ENCODE measurements at regions not wholly inside any gene's neighbourhood (a gene's known extent, or its start where the extent isn't known, plus 50 kb on each side); places are given as distances from the start of the nearest gene placed in this dataset.

DNA sequence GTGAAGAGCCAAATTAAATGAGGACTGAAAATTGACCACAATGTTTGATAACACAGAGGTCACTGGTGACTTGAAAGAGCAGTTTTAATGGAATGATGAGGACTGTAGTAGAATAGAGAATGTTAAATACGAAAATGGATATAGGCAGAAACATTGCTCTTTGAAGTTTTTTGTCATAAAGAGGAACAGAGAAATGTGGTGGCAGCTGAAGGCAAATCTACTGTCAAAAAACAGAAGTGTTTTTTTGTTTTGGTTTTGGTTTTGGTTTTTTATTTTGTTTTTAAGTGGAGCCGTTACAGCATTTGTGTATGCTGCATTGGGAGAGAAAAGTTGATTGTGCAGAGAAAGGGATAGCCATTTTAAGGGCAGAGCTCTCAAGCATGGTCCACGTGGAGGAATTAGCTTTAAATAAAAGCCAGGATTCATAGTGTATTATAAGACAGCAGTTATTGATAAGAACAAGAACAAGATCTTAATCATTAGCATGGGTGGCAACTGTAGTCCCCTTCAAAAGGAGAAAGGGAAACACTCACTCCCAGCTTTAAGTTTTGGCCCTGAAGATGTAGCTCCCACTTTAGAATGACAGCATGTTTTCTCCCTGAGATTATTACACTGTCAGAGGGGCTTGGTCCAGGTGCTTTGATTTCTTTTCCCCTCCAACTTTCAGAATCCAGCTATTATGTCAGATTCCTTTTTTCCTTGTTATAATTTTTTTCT, 156.7 kb upstream of the BET1 start:
- BruUV-seq (replicated peaks) = no TSS peak
- H3K4me1 ChIP-seq (ENCODE audit: control insufficient read depth, insufficient read depth, low read length) = no peaks in the 10 kb centered on the region
- H2AK9ac ChIP-seq (replicated peaks; ENCODE audit: low read depth, low read length, poor library complexity) = no peak overlapping the region
- no peak overlapping the region for H4K91ac ChIP-seq (ENCODE audit: insufficient read depth, low read depth, low read length)
- intact Hi-C loops (cut with micrococcal nuclease) = no loop called here
- ChIA-PET CTCF (interaction anchor here (1.0 kb wide), 1 partner anchor 74 kb away, joined by 3 read pairs; no protein-coding TSS in a partner anchor), POLR2A (ENCODE audit: unreplicated experiment) (interaction anchor here (0.6 to 0.7 kb wide), 2 partner anchors 22 to 240 kb away, joined by 3 to 6 read pairs; no protein-coding TSS in a partner anchor)
- H2BK15ac ChIP-seq (ENCODE audit: low read depth, low read length) = no peak overlapping the region
- no peak overlapping the region for H3K9ac ChIP-seq (ENCODE audit: low read depth, low read length)
- H3K9me3 ChIP-seq (ENCODE audit: control insufficient read depth, insufficient read depth, low read length) = no peaks in the 10 kb centered on the region; the same call in 1 of the 2 replicates
- no peak overlapping the region for H2AK5ac ChIP-seq (ENCODE audit: low read depth, low read length)
- H3K9me1 ChIP-seq (ENCODE audit: insufficient read depth, low read length) = no peaks in the 10 kb centered on the region
- ATAC-seq (ENCODE audit: low read depth) (no peak), DNase-seq (no peak)
- H3K4me2 ChIP-seq (ENCODE audit: low read depth, low read length) = no peak overlapping the region
- 89 to 100% methylated on average over 1 to 2 of the region's 3 CpGs for WGBS, 2 experiments (ENCODE audit: extremely low coverage in 2 of 2, insufficient read length in 1 of 2)
- no peak overlapping the region for H4K8ac ChIP-seq (ENCODE audit: low read depth in 2 of 2, low read length in 2 of 2)
- no peaks in the 10 kb centered on the region for H3K36me3 ChIP-seq (ENCODE audit: control insufficient read depth, insufficient read depth, low read length)
- TF ChIP-seq, protein P1, sequence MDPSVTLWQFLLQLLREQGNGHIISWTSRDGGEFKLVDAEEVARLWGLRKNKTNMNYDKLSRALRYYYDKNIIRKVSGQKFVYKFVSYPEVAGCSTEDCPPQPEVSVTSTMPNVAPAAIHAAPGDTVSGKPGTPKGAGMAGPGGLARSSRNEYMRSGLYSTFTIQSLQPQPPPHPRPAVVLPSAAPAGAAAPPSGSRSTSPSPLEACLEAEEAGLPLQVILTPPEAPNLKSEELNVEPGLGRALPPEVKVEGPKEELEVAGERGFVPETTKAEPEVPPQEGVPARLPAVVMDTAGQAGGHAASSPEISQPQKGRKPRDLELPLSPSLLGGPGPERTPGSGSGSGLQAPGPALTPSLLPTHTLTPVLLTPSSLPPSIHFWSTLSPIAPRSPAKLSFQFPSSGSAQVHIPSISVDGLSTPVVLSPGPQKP (IDR thresholded peaks at IDR 0.05; ENCODE audit: borderline replicate concordance, low read depth, low read length) = no peak
- TF ChIP-seq CHD1 (IDR thresholded peaks at IDR 0.05; ENCODE audit: low read depth, low read length) = no peak
- TF ChIP-seq RCOR1 (IDR thresholded peaks at IDR 0.05; ENCODE audit: insufficient replicate concordance, low read length) = no peak
- TF ChIP-seq MAFK (IDR thresholded peaks at IDR 0.05; ENCODE audit: low read depth, low read length) = no peak
- TF ChIP-seq RAD21 (IDR thresholded peaks at IDR 0.05; ENCODE audit: low read length) = no peak
- TF ChIP-seq MXI1 (IDR thresholded peaks at IDR 0.05; ENCODE audit: borderline replicate concordance, low read depth, low read length) = no peak
- no peak for TF ChIP-seq MAZ (IDR thresholded peaks at IDR 0.05; ENCODE audit: borderline replicate concordance, low read depth, low read length)
- TF ChIP-seq NFE2L2 (IDR thresholded peaks at IDR 0.05; ENCODE audit: low read depth, low read length) = no peak
- H3K56ac ChIP-seq (ENCODE audit: extremely low read depth, insufficient read depth, low read length) = no peak overlapping the region
- peak overlapping the region; percentile 21; the same call in 1 of the 2 replicates for H4K5ac ChIP-seq (ENCODE audit: low read depth, low read length)
- no peak overlapping the region for H3K4me3 ChIP-seq (ENCODE audit: insufficient read depth, low read depth, low read length)
- in situ Hi-C loops (cut with MboI; ENCODE audit: low sequenced_read_pairs) = no loop called here
- no peaks in the 10 kb centered on the region for H4K20me1 ChIP-seq (ENCODE audit: insufficient read depth, low read length)
- no peak overlapping the region for H3K4ac ChIP-seq (ENCODE audit: low read depth, low read length)
- no peak overlapping the region for H3K23ac ChIP-seq (ENCODE audit: low read depth, low read length)
- no peak overlapping the region for H3K27ac ChIP-seq (ENCODE audit: insufficient read depth, low read length)
- no peak overlapping the region for H2AFZ ChIP-seq (replicated peaks; ENCODE audit: low read length, poor library complexity)
- no peak overlapping the region; the same call in 1 of the 2 replicates for H3K18ac ChIP-seq (ENCODE audit: low read depth, low read length)
- H3K14ac ChIP-seq (replicated peaks; ENCODE audit: low read depth, low read length) = no peak overlapping the region
- H3K27me3 ChIP-seq (ENCODE audit: control insufficient read depth, insufficient read depth, low read length) = no peaks in the 10 kb centered on the region
- H3K79me1 ChIP-seq (ENCODE audit: low read depth in 1 of 2, low read length in 2 of 2) = no peaks in the 10 kb centered on the region
- dilution Hi-C loops (cut with HindIII; ENCODE audit: low sequenced_read_pairs, unreplicated experiment) = no loop called here
- no peak overlapping the region for H2BK20ac ChIP-seq (ENCODE audit: low read depth, low read length)
- H2BK5ac ChIP-seq (ENCODE audit: low read depth, low read length, poor library complexity, severe bottlenecking) = no peak overlapping the region
- no peak overlapping the region for H2BK120ac ChIP-seq (ENCODE audit: low read depth, low read length)

Data from IMR-90 (cell line).